22Rv1 (cell line): ENCODE measurements at regions not wholly inside any gene's neighbourhood (a gene's known extent, or its start where the extent isn't known, plus 50 kb on each side); places are given as distances from the start of the nearest gene placed in this dataset.

Experiments
- ZFX ChIP-seq: fragments of 450-650 bp; IDR thresholded peaks from 2 replicates; pipeline ENCODE4 v1.6.1; 2017; ENCODE audit warnings: antibody characterized with exemption, borderline replicate concordance
- TF ChIP-seq, protein P1 (sequence below): fragments of 450-650 bp; IDR thresholded peaks from 2 replicates; pipeline ENCODE4 v1.5.1; 2017; ENCODE audit warnings: mild to moderate bottlenecking

DNA sequence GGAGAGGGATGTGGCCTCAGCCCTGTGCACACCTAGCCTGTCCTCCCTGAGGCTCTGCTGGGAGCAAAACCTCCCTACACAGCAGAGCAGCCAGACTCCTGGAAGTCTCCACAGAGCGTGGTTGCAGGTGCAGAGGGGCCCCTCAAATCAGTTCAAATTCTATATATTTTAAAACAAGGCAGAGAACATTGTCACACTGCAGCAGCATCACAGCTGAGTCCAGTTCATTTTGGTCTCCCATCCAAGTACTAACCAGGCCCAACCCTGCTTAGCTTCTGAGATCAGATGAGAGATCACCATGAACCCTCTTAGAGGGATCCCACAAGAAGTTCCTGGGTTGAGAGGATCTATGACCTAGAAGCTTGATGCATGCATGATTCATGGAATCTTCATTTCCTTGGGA is 331.0 kb upstream of the RGMA start:
- TF ChIP-seq, protein P1, sequence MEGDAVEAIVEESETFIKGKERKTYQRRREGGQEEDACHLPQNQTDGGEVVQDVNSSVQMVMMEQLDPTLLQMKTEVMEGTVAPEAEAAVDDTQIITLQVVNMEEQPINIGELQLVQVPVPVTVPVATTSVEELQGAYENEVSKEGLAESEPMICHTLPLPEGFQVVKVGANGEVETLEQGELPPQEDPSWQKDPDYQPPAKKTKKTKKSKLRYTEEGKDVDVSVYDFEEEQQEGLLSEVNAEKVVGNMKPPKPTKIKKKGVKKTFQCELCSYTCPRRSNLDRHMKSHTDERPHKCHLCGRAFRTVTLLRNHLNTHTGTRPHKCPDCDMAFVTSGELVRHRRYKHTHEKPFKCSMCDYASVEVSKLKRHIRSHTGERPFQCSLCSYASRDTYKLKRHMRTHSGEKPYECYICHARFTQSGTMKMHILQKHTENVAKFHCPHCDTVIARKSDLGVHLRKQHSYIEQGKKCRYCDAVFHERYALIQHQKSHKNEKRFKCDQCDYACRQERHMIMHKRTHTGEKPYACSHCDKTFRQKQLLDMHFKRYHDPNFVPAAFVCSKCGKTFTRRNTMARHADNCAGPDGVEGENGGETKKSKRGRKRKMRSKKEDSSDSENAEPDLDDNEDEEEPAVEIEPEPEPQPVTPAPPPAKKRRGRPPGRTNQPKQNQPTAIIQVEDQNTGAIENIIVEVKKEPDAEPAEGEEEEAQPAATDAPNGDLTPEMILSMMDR: no peak
- TF ChIP-seq ZFX: no peak
